T-helper 17 cell (primary cell): ENCODE measurements at regions not wholly inside any gene's neighbourhood (a gene's known extent, or its start where the extent isn't known, plus 50 kb on each side); places are given as distances from the start of the nearest gene placed in this dataset.
"Not testable (repeated sequence)": the region's sequence is repeated elsewhere in the genome, so short reads cannot be mapped to it uniquely, and the experiment has no call there.

Experiments
- ATAC-seq: fragments of 150-1000 bp; cut with Tn5 transposase; 2 replicates; pipeline ENCODE4 v1.10.0; 2021; ENCODE audit warnings: mild to moderate bottlenecking, moderate library complexity
- DNase-seq, 3 donors: peaks; one replicate each; pipeline versions ENCODE4 v3.0.0 to v3.0.0-alpha.2; 2020 to 2021
- H3K9me3 ChIP-seq: one replicate; pipeline ENCODE4 v1.7.0; 2013; ENCODE audit warnings: low read length, mild to moderate bottlenecking; ENCODE audit not compliant: control insufficient read depth, poor library complexity, severe bottlenecking
- H3K27ac Mint-ChIP-seq: one replicate; pipeline ENCODE4 v1.8.0; 2022; ENCODE audit warnings: mild to moderate bottlenecking, moderate library complexity, mixed read lengths
- H3K27me3 Mint-ChIP-seq: one replicate; pipeline ENCODE4 v1.8.0; 2022; ENCODE audit warnings: mixed read lengths
- H3K36me3 Mint-ChIP-seq: one replicate; pipeline ENCODE4 v1.8.0; 2022; ENCODE audit warnings: low read depth, mixed read lengths
- H3K4me1 Mint-ChIP-seq: one replicate; pipeline ENCODE4 v1.8.0; 2022; ENCODE audit warnings: mild to moderate bottlenecking, mixed read lengths
- H3K4me3 Mint-ChIP-seq: one replicate; pipeline ENCODE4 v1.8.0; 2022; ENCODE audit warnings: mild to moderate bottlenecking, moderate library complexity, mixed read lengths

DNA sequence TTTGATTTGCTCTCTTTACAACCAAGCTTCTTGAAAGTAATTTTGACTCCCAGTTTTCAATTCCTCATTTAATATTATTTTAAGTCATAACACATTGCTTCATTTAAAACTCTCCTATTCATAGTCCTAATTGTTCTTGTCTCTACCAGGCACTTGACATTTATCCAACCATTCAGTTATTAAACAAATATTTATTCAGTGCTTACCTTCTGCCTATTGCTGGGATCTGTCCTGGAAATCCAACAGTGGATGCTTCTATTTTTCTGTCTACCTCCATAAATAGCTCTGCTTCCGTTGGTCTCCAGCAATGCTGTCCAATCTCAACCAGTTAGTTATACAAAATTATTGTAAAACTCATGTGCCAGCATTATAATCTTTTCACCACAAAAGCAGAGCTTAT is 615.1 kb downstream of the ZWINT start:
- no peaks in the 10 kb centered on the region for H3K27me3 Mint-ChIP-seq
- no peaks in the 10 kb centered on the region for H3K36me3 Mint-ChIP-seq
- H3K9me3 ChIP-seq: no peaks in the 10 kb centered on the region
- no peaks in the 10 kb centered on the region for H3K4me1 Mint-ChIP-seq
- no peak overlapping the region for H3K27ac Mint-ChIP-seq
- ATAC-seq (no peak), DNase-seq (no peak)
- no peak overlapping the region for H3K4me3 Mint-ChIP-seq

DNA sequence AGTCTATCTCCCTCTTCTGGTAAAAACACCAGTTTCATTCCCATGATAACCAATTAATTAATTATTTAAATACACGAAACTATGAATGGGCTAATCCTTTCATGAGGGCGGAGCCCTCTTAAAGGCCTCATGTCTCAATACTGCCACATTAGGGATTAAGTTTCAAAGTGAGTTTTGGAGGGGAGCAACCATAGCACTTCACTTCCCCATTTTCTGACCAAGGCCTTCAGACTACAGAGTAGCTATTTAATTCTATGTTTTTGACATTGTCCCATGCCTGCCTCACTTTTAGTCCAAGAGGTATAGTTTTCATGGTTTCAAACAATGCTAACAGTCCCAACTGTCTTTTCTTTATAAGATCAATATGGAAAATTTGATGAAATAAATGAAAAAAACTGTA is 618.6 kb downstream of the ZWINT start:
- DNase-seq (no peak), ATAC-seq (no peak)
- no peaks in the 10 kb centered on the region for H3K9me3 ChIP-seq
- H3K4me3 Mint-ChIP-seq: no peak overlapping the region
- H3K4me1 Mint-ChIP-seq: no peaks in the 10 kb centered on the region
- H3K36me3 Mint-ChIP-seq: no peaks in the 10 kb centered on the region
- no peak overlapping the region for H3K27ac Mint-ChIP-seq
- no peaks in the 10 kb centered on the region for H3K27me3 Mint-ChIP-seq

- not testable (repeated sequence) for DNase-seq, H3K27ac Mint-ChIP-seq, H3K4me1 Mint-ChIP-seq, ATAC-seq, H3K9me3 ChIP-seq, H3K36me3 Mint-ChIP-seq, H3K4me3 Mint-ChIP-seq, H3K27me3 Mint-ChIP-seq
Observed at GRCh38 chr10:55740767-55741166, 620.3 kb downstream of the ZWINT start.

GRCh38 chr10:55740110-55740509 is 620.9 kb downstream of the ZWINT start:
- H3K9me3 ChIP-seq: no peaks in the 10 kb centered on the region
- H3K4me3 Mint-ChIP-seq: no peak overlapping the region
- DNase-seq (no peak), ATAC-seq (no peak)
- no peaks in the 10 kb centered on the region for H3K27me3 Mint-ChIP-seq
- no peaks in the 10 kb centered on the region for H3K4me1 Mint-ChIP-seq
- H3K36me3 Mint-ChIP-seq: no peaks in the 10 kb centered on the region
- H3K27ac Mint-ChIP-seq: no peak overlapping the region

DNA sequence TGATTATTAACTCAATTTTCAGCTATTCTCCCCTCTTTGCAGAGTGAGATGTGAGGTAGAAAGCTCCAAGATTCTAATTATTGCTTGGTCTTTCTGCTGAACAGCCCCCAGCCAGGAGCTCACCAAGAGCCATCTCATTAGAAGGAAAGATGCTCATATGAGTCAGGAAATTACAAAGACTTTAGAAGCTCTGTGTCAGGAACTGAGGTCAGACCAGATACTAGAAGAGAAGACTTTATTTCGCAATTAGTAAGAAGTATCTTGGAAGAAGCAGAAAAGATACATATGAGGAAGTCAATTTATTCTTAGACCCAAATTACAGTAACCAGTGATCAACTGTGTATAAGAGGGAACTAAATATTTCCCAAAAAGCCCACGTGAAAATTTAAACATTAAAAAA is 626.9 kb downstream of the ZWINT start:
- ATAC-seq (no peak), DNase-seq (no peak)
- H3K36me3 Mint-ChIP-seq: no peaks in the 10 kb centered on the region
- H3K27me3 Mint-ChIP-seq: no peaks in the 10 kb centered on the region
- H3K27ac Mint-ChIP-seq: no peak overlapping the region
- H3K4me3 Mint-ChIP-seq: no peak overlapping the region
- no peaks in the 10 kb centered on the region for H3K4me1 Mint-ChIP-seq
- H3K9me3 ChIP-seq: no peaks in the 10 kb centered on the region

- no peaks in the 10 kb centered on the region for H3K4me1 Mint-ChIP-seq
- no peak overlapping the region for H3K4me3 Mint-ChIP-seq
- no peaks in the 10 kb centered on the region for H3K27me3 Mint-ChIP-seq
- ATAC-seq (no peak), DNase-seq (no peak)
- no peaks in the 10 kb centered on the region for H3K36me3 Mint-ChIP-seq
- H3K27ac Mint-ChIP-seq: no peak overlapping the region
- H3K9me3 ChIP-seq: no peaks in the 10 kb centered on the region
Observed at GRCh38 chr10:55704950-55705349, 656.1 kb downstream of the ZWINT start.

GRCh38 chr10:55668326-55668922 is 692.6 kb downstream of the ZWINT start:
- Mint-ChIP-seq H3K4me1 (no peaks in the 10 kb centered on the region), H3K4me3 (no peak overlapping the region), H3K36me3 (no peaks in the 10 kb centered on the region), H3K27ac (no peak overlapping the region), H3K27me3 (no peaks in the 10 kb centered on the region)
- ATAC-seq (no peak), DNase-seq (no peak)
- H3K9me3 ChIP-seq: no peaks in the 10 kb centered on the region

- Mint-ChIP-seq H3K27me3 (no peaks in the 10 kb centered on the region), H3K27ac (no peak overlapping the region), H3K4me1 (no peaks in the 10 kb centered on the region), H3K36me3 (no peaks in the 10 kb centered on the region), H3K4me3 (no peak overlapping the region)
- ATAC-seq (no peak), DNase-seq (no peak)
- H3K9me3 ChIP-seq: no peaks in the 10 kb centered on the region
Observed at GRCh38 chr10:55653531-55653930, 707.5 kb downstream of the ZWINT start.

DNA sequence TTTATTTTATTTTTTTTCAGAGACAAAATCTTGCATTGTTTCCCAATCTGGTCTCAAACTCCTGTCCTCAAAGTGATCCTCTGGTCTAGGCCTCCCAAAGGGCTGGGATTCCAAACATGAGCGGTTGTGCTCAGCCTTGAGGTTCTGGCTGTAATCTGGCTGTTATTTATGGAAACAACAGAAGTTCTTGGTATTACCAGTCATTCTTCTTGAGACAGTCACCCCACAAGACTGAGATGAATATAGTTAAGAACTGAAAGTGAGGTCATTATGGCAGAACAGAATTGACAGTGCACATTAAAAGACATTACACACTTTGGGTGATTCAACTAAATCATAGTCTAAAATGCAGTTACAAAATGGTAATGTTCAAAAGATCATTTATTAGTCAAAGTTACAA is 719.5 kb downstream of the ZWINT start:
- Mint-ChIP-seq H3K27me3 (no peaks in the 10 kb centered on the region), H3K27ac (no peak overlapping the region), H3K4me3 (no peak overlapping the region), H3K36me3 (no peaks in the 10 kb centered on the region), H3K4me1 (no peaks in the 10 kb centered on the region)
- no peak for ATAC-seq
- DNase-seq: no peak
- no peaks in the 10 kb centered on the region for H3K9me3 ChIP-seq

GRCh38 chr10:55631071-55631654 is 729.9 kb downstream of the ZWINT start:
- Mint-ChIP-seq H3K4me1 (no peaks in the 10 kb centered on the region), H3K27me3 (peaks cover 11% of the 10 kb centered on the region), H3K36me3 (peaks cover 3% of the 10 kb centered on the region), H3K27ac (no peak overlapping the region), H3K4me3 (no peak overlapping the region)
- no peak for ATAC-seq
- no peaks in the 10 kb centered on the region for H3K9me3 ChIP-seq
- DNase-seq: no peak

GRCh38 chr10:55630491-55631056 is 730.5 kb downstream of the ZWINT start:
- Mint-ChIP-seq H3K36me3 (peaks cover 3% of the 10 kb centered on the region), H3K4me3 (no peak overlapping the region), H3K4me1 (no peaks in the 10 kb centered on the region), H3K27ac (no peak overlapping the region), H3K27me3 (peaks cover 11% of the 10 kb centered on the region)
- no peak for DNase-seq
- no peak for ATAC-seq
- H3K9me3 ChIP-seq: no peaks in the 10 kb centered on the region

- H3K9me3 ChIP-seq: no peaks in the 10 kb centered on the region
- no peak overlapping the region for H3K27ac Mint-ChIP-seq
- no peaks in the 10 kb centered on the region for H3K4me1 Mint-ChIP-seq
- no peak overlapping the region for H3K4me3 Mint-ChIP-seq
- DNase-seq (no peak), ATAC-seq (no peak)
- peaks cover 3% of the 10 kb centered on the region for H3K36me3 Mint-ChIP-seq
- H3K27me3 Mint-ChIP-seq: peaks cover 11% of the 10 kb centered on the region
Observed at GRCh38 chr10:55629793-55630490, 731.1 kb downstream of the ZWINT start.

- ATAC-seq (no peak), DNase-seq (no peak)
- H3K27me3 Mint-ChIP-seq: peaks cover 11% of the 10 kb centered on the region
- H3K4me1 Mint-ChIP-seq: no peaks in the 10 kb centered on the region
- no peak overlapping the region for H3K4me3 Mint-ChIP-seq
- H3K9me3 ChIP-seq: no peaks in the 10 kb centered on the region
- peaks cover 3% of the 10 kb centered on the region for H3K36me3 Mint-ChIP-seq
- H3K27ac Mint-ChIP-seq: no peak overlapping the region
Observed at GRCh38 chr10:55628260-55628701, 732.8 kb downstream of the ZWINT start.
